ENCODE measurements at regions not wholly inside any gene's neighbourhood (a gene's known extent, or its start where the extent isn't known, plus 50 kb on each side); places are given as distances from the start of the nearest gene placed in this dataset.

GRCh38 chr4:8672486-8672885, 79.9 kb downstream of the CPZ start:
- ChIA-PET POLR2A (ENCODE audit: low non-redundant PET) (no interaction called here), CTCF (no interaction called here)
- H3K27ac ChIP-seq = no peak overlapping the region
- DNase-seq (ENCODE audit: low spot score) = no peak
- no peak for TF ChIP-seq CTCF (conservative IDR thresholded peaks at IDR 0.05; ENCODE audit: low read depth)

- TF ChIP-seq CTCF (conservative IDR thresholded peaks at IDR 0.05; ENCODE audit: low read depth) = no peak
- H3K27ac ChIP-seq = no peak overlapping the region
- no peak for DNase-seq (ENCODE audit: low spot score)
- ChIA-PET POLR2A (ENCODE audit: low non-redundant PET) (no interaction called here), CTCF (no interaction called here)
Measured at GRCh38 chr4:8671712-8672290, 79.2 kb downstream of the CPZ start.

Data from RWPE1 (cell line).